ENCODE measurements at regions not wholly inside any gene's neighbourhood (a gene's known extent, or its start where the extent isn't known, plus 50 kb on each side); places are given as distances from the start of the nearest gene placed in this dataset.
"Not testable (repeated sequence)": the region's sequence is repeated elsewhere in the genome, so short reads cannot be mapped to it uniquely, and the experiment has no call there.

DNA sequence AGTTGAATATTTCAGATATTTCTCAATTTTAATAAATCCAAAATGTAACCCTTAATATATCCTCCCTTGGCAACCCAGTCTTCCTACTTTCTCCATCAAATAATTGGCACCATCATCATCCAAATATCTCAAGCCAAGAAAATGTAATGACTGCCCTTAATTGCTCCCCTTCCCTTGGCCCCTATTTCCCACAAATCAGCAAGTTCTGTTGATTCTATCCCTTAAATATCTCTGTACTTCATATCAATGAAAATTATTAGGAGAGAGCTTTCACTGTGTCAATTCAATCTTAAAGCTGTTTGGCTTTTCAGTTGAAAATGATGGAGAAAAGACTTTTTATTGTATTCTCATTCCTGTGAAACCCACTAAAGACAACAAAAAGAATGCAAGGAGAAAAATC, 349.8 kb downstream of the HINT1 start:
- no peak for DNase-seq

DNA sequence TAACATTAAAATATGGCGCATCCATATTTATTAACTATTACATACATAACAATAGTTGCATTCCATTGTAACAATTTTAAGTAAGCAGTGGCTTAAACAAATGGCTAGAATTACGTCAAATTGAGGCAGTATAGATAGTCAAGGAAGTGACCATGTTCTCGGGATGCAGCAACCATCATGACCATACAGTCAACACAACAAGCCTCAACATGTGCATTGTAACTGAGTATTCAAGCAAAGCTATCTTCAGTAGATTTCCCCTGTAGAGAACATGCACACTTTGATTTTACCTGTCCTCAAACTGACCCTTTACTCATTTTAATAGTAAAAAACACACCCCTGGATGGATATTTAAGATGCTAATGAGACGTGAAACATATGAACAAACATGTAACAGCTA, 356.4 kb downstream of the HINT1 start:
- DNase-seq: no peak

DNA sequence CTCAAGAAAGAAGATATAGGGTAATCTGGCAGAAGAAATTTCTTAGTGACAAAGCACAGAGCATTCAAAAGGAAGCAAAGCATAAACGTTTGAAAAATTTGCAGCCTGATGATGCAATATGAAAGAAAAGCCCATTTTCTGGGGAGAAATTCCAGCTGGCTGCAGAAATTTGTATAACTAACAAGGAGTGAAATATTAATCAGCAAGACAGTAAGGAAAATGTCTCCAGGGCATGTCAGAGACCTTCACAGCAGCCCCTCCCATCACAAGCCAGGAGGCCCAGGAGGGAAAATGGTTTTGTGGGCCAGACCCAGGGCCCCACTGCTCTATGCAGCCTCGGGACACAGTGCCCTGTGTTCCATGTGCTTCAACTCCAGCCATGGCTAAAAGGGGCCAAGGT, 359.4 kb downstream of the HINT1 start:
- DNase-seq: no peak

DNA sequence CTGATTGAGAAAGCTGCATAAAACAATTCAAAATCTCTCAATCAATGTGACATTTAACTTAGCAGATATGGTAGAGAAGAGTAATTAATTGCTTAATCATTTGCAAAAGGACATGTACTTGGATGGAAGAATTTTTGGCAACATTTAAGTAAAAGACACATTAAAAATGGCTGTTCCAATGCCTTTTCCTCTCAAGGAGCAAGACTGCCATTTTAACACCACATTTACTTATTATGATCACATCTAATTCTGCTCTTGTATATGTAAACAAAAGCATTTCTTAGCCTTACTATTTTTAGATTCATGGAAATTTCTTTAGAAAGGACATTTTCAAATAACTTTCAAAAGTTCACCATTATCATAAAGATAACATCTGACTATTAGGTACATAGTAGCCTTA, 360.0 kb downstream of the HINT1 start:
- no peak for DNase-seq

DNA sequence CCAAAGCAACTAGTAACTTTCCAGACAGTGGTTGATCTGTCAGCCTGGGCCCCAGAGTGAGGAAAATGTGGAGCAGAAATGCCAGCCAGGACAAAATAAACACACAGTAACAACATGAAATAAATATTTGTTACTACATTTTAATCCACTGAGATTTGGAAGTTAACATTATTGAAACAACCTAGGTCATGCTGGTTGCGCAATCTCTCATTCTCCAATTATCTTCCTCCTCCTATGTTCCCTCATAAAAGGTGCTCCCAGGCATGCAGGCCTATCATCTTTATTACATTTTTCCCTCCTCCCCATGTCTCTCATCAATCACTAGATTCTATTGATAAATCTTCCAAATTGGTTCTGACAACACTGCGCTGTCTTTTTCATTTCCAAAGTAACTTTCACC, 363.1 kb downstream of the HINT1 start:
- DNase-seq: no peak

DNA sequence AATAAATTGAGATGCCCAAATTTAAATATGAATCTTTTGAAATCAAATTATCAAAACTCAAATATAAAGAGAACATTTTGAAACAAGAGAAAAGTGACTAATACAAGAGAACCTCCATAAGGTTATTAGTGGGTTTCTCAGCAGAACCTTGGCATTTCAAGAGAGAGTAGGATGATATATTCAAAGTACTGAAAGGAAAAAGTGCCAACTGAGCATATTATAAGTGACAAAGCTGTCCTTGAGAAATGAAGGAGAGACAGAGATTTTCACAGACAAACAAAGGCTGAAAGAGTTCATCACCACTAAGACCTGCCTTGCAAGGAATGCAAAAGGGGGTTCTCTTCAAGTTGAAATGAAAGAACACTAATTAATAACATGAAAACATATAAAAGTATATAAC, 366.0 kb downstream of the HINT1 start:
- DNase-seq: no peak

DNA sequence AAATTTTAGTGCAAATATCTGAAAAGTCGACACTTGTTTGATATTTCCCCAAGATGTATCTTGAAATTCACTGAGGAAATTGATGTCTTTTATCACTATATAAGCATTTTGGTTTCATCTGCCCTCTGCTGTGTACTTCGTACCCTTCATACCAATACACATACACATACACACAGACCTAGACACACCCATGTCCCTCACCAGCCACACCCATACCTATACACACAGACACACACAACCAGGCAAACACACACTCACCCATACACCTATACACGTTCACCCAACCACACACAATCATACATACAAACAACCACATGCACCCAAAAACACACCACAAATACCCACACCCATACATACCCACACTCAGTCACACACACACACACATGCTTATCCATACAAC, 367.8 kb downstream of the HINT1 start:
- no peak for DNase-seq

DNA sequence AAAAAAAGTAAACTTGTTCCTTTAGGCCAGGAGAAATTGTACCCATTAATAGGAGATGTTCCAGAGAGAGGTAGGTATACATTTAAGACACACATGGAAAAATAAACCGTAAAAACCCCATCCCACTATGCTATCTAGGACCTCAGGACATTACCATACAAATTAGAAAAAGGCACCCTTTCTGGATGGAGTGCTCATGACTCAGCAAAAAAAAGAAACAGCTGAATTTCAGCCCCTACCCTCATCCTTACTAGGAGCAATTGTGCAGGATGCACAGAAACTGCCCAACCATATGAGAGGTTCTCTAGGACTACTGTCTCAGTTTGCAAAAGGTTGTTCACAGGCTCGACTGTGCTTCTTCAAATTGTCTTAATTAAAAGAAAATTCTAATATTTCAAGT, 368.2 kb downstream of the HINT1 start:
- DNase-seq: no peak

DNA sequence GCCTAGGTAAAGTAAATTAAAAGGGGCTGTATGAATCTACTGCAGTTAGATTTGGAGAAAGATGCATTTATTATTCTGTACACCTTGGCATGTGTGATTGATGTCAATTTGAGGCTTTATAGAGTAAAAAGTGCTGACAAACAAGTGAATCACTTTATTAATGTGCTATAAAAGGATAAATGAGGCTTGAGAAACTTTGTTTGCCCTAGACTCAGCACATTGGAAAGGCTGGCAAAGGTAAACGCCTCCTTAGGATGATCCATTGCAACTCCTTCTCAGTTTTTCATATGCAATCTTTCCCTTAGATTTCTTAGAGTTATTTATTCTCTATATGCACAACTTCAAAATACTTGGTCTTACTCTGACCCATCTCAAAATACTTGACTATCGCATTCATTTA, 369.0 kb downstream of the HINT1 start:
- no peak for DNase-seq

DNA sequence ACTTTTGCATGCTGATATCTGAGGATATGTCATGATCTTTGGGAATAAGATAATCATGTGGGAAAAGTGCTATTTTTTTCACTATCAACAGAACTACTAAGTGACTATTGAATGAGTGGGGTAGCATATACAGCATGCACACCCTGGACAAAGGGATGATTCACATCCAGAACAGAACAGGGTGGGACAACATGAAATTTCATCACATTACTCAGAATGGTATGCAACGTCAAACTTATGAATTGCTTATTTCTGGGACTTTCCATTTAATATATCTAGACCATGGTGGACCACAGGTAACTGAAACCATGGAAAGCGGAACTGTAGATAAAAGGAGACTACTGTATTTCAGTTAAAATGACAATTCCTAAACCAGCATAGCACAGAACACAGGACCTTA, 370.0 kb downstream of the HINT1 start:
- no peak for DNase-seq

DNA sequence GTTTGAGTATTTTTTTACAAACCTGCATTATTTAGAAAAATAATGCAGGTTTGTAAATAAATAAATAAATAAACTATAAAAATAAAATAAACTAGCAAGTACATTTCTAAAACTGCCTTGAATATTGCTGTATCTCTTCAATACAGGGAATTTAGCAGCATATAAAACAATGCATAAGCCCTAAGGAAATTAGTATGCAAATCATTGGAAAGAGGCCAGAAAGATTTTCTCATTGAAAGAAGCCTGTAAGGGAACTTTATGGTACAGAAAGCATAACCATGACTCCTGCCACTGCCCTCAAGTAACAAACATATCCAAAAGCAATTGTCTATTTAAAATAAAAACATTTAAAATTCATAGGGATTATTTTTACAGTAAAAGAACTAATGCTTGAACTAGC, 387.3 kb downstream of the HINT1 start:
- no peak for DNase-seq

DNA sequence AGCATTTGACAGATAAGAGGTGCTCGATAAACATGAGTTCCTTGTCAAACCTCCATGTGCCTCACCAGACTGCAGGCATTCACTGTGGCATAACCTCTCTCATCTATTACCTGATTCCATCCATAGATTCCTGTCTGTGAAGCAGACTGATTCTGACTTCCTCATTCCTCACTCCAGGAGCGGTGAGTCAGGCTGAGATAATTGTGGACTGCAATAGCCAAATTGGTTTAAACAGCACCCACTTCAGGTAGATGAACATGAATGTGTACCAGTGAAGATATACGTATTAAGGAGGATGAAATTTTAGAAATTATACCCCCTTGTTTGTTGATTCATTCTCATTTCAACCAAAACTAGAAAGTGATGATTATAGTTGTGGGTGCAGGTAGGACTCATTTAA, 391.2 kb downstream of the HINT1 start:
- no peak for DNase-seq

DNA sequence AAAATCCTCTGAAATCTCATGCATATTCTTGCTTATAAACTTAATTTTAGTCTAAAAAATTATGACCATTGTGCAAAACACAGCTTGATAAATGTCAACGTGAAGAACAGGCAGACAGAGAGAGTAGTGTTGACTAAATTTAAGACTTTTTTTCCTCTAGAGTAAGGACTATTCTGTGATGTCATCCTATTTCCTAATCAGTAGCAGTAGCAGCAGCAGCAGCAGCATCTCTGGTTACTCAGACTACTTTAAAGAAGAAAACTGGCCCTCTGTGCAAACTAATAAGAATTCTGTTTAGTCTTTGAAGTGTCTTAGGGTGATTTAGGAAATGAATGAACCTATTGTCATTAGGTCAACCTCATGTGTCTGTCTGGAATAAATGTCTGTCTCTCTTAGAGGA, 403.0 kb downstream of the HINT1 start:
- DNase-seq: no peak

DNA sequence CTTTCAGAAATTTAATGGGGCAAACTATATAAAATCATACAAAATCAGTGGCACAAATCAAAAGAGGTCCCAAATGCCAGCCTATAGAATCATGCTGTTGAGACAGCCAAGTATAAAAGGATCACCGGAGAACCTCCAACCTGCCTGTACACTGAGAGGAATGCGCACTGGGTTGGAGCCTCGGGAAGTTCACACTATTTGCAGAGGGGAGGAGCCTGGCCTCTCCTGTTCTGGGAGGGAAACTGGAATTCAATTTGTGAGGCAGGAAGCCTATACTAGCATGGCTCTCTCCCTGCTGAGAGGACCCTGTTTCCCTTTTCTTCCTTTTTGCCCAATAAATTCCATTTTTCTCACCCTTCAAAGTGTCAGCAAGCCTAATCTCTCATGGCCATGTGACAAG, 406.0 kb downstream of the HINT1 start:
- no peak for DNase-seq

DNA sequence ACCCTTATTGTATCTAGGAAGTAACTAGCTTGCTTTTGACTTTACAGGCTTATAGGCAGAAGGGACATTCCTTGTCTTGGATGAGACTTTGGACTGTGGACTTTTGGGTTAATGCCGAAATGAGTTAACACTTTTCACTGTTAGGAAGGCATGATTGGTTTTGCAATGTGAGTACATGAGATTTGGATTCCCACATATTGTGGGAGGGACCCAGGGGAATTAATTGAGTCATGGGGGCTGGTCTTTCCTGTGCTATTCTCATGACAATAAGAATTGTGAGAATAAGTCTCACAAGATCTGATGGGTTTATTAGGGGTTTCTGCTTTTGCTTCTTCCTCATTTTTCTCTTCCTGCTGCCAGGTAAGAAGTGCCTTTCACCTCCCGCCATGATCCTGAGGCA, 417.5 kb downstream of the HINT1 start:
- no peak for DNase-seq

DNA sequence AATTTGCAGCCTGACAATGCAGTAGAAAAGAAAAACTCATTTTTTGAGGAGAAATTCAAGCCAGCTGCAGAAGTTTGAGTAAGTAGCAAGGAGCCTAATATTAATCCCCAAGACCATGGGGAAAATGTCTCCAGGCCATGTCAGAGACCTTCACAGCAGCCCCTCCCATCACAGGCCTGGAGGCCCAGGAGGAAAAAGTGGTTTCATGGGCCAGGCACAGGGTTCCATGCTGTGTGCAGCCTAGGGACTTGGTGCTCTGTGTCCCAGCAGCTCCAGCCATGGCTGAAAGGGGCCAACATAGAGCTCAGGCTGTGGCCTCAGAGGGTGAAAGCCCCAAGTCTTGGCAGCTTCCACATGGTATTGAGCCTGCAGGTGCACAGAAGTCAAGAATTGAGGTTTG, 418.4 kb downstream of the HINT1 start:
- DNase-seq: not testable (repeated sequence)

DNA sequence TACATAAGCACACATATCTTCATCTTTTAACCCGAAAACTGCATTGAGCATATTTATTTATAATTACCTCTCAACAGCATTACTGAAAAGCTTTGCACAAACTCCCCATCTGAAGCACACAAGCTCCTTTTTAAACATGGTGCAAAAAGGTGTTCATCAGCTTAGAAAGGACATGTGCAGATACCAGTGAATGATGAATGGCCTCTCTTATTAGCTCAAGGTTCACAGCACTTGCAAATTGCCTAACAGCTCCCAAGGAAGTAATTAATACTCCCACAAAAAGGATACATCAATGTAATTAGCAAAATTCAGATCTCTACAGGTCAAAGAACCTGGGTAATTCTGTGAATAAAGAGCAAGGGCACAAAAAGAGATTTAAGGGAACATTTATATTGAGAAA, 422.0 kb downstream of the HINT1 start:
- no peak for DNase-seq

DNA sequence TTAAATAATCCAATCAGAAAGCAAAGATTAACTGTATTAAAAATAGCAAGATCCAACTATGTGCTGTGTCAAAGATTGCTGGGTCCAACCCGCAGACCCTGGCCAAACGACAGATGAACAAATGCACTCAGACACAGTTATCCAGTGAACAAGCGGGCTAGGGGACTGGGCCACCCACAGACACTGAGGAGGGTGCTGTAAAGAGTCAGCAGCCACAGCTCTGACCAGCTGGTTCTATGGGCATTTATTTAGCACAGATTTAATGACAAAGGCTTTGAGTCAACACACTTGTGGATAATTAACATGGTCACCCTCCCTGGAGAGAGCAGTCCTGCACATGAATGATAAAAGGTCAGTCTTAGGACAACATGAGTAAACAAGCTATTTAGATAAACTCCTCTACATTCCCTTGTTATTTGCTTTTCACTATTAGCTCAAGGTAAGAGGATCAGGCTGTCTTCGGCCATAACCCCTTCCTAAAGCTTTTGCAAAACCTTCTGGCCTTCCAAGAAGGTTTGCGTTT, 424.9 kb downstream of the HINT1 start:
- no peak for DNase-seq

DNA sequence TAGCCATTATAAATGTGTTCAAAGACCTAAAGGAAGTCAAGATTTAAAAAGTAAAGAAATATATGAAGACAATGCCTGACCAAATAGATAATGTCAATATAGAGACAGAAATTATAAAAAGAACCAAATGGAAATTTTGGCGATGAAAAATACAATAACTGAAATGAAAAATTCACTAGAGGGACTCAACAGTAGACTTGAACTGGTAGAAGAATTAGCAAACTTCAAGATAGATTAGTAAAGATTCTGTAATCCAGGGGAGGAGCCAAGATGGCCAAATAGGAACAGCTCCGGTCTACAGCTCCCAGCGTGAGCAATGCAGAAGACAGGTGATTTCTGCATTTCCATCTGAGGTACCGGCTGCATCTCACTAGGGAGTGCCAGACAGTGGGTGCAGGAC, 433.2 kb downstream of the HINT1 start:
- no peak for DNase-seq

DNA sequence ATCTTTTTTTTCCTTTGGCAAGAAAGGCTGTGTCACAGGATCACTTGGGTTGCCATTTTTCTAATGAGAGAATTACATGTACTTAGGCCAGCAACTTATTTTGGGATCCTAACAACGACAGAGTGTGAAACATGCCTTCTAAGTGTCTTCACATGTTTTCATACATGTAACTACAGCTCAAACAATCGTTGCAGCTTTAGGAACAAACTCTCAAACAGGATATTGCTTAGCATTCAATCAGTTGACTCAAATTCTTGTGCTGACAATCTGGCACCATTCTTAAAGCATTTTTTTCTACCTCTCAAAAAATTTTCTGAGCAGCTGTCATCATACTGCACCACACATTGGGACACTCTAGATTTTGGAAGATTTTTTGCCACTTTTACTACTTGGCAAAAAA, 435.5 kb downstream of the HINT1 start:
- no peak for DNase-seq

DNA sequence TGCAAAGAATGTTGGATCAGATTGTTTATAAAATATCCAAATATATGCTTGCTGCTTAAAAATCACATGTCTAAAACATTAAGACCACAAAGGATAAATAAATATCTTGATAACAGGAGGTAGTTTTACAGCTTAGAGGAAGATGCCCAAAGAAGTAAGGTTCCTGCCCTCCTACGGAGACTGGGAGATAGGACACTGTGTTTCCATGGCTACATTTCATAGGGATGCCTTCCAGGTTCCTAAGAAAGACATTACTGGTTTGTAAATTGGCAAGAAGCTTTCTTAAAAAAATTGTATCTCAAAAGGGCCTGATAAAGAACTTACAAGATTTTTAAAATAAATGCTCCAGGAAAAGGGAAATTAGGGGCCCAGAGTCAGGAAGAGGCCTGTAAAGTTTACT, 437.2 kb downstream of the HINT1 start:
- DNase-seq: no peak

DNA sequence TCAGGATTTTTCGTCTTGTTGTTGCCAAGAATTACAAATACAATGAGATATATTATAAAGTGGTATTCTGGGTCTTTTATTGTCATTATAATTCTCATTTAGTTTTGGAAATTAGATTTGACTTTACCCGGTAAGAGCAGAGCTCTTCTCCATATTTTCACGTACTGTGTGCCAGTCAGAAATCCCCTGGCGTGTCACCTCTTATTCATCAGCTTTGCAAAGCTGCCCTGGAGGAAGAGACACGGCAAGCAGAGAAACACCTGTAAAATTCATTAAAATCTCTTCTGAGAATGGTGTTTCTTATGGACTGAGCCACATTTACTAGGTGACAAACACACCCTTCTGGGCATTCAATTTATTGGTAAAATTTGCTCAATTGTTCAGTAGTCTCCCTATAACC, 440.4 kb downstream of the HINT1 start:
- DNase-seq: no peak

DNA sequence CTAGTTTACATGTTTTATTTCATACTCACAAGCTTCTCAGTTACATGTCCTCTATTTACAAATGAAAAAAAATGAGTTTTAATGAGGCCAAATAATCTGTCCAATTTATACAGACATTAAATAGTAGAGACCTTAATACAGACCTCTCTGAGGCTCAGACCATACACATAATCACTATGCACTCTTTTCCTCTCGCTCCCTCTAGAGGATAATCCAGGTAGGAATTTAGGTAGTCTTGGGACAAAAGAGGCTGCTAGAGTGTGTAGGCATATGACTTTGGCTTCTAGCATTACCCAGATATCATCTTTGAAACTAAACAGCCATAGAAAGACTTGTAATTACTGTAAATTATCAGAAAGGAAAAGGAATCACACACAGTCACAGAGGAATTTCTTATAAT, 444.7 kb downstream of the HINT1 start:
- no peak for DNase-seq

DNA sequence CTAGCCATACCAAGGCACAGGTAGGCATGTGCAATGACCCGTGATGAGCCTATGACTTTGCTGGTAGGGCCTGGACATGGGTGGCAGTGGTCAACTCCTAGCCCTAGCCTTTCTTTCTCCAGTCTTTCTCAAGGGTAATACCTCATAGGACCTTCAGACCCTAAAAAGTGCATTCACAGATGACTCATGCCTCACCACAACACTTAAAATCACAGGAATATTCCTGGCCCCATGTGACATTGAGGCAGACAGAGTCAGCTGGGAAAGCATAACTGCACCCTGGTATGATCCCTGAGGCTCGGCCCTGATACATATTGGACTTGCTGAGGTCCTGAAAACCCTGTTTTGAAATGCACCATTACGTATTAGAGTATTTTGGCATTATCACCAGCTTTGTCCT, 449.5 kb downstream of the HINT1 start:
- DNase-seq: no peak

DNA sequence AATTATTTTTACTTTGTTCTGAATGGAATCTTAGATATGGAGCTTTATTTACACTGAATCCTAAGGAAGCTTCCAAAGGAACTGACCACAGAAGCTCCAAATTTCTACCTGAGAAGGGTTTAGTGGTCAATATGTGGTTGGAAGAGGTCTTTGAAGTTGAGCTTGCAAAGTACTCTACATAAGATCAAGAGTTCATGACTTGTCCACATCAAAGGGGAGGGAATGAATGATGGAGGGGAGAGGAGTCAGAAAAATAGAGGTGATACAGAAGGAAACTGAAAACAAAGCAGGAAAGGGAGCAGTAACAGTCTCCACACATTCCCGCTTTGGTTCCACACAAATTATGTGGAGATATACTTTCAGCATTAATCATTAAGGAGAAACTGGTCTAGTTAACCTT, 450.9 kb downstream of the HINT1 start:
- DNase-seq: no peak

DNA sequence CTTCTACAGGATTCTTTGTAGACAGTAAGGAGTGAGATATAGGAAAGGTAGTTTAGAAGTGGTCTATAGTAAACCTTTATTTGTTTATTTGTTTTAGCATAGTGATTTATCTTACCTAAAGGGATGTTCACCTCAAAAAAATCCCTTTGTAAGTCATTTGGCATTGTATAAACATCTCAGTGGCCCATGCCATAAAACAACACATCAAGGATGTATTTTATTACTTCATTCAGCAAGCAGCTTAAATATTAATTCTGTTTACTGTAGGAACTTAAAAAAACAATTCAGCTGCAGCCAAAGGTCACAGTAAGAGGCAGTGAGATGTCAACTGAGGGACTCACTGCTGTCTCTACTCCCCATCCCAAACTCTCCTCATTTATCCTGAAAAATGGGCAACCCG, 452.7 kb downstream of the HINT1 start:
- DNase-seq: no peak

Data from T-helper 9 cell (primary cell).